ENCODE measurements at regions not wholly inside any gene's neighbourhood (a gene's known extent, or its start where the extent isn't known, plus 50 kb on each side); places are given as distances from the start of the nearest gene placed in this dataset.

DNA sequence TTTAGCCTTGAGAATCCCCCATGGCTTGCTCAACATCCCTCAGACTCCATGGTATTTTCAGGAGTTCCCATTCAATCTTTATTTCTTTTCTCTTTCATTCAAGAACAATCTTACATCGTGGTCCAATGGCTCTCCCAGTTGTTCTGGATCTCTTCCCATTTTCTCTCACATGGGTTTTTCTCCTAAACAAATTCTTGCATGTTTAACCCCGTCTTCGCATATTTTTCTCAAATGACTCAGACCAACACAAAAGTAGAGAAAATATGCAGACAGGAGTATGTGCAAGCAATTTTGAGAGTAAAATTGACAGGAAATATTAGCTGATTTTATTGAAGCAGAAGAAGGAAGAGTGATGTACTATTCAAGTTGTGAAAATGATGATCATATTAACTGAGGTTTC is 396.4 kb upstream of the TRAM1L1 start:
- intact Hi-C loops (cut with DNase I) = no loop called here
- Histone ChIP-seq H3K36me3 (no peaks in the 10 kb centered on the region), H3K4me3 (no peak overlapping the region), H3K27me3 (no peaks in the 10 kb centered on the region), H3K27ac (no peak overlapping the region), H3K9me3 (no peaks in the 10 kb centered on the region), H3K4me1 (no peaks in the 10 kb centered on the region)
- TF ChIP-seq, protein P1, sequence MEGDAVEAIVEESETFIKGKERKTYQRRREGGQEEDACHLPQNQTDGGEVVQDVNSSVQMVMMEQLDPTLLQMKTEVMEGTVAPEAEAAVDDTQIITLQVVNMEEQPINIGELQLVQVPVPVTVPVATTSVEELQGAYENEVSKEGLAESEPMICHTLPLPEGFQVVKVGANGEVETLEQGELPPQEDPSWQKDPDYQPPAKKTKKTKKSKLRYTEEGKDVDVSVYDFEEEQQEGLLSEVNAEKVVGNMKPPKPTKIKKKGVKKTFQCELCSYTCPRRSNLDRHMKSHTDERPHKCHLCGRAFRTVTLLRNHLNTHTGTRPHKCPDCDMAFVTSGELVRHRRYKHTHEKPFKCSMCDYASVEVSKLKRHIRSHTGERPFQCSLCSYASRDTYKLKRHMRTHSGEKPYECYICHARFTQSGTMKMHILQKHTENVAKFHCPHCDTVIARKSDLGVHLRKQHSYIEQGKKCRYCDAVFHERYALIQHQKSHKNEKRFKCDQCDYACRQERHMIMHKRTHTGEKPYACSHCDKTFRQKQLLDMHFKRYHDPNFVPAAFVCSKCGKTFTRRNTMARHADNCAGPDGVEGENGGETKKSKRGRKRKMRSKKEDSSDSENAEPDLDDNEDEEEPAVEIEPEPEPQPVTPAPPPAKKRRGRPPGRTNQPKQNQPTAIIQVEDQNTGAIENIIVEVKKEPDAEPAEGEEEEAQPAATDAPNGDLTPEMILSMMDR (IDR thresholded peaks at IDR 0.05) = no peak
- no peak for ATAC-seq
- DNase-seq = no peak

DNA sequence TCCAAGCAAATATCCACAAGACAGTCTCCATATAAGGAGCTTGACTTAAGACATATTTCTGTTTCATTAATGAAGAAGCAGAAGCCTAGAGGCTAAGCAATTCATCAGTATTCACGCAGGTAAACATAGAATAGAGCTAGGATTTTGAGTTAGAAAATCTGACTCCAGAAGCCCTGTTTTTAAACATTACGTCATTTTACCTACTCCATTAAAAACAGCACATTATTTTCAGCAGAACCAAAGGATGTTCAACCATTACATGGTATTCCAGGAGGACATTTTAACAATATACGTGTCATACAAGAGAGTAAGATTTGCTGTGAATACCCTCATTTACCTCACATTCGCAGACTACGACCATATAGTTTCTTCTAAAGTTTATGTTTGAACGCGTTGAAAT is 403.3 kb upstream of the TRAM1L1 start:
- TF ChIP-seq, protein P1 (IDR thresholded peaks at IDR 0.05) = no peak
- no peaks in the 10 kb centered on the region for H3K4me1 ChIP-seq
- H3K27ac ChIP-seq = no peak overlapping the region
- H3K27me3 ChIP-seq = no peaks in the 10 kb centered on the region
- intact Hi-C loops (cut with DNase I) = no loop called here
- no peaks in the 10 kb centered on the region for H3K9me3 ChIP-seq
- H3K4me3 ChIP-seq = no peak overlapping the region
- ATAC-seq (no peak), DNase-seq (no peak)
- no peaks in the 10 kb centered on the region for H3K36me3 ChIP-seq

DNA sequence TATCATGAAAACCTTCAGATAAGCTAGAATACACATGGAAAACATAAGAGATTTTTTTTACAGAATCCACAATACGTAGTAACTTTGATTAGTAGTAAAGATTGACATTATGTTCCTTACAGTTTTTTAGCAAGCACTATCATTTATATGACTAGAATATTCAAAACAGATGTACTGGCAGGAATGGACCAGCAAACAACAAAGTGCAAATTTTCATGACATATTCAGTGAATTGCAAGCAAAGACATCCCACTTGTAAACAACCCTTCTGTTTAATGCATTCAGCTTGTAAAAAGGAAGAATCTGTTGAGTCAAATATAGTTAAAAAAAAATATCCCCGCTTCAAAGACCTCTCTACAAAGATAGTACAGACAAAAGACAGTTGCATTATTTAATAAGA is 403.7 kb upstream of the TRAM1L1 start:
- Histone ChIP-seq H3K27ac (no peak overlapping the region), H3K27me3 (no peaks in the 10 kb centered on the region), H3K9me3 (no peaks in the 10 kb centered on the region), H3K4me3 (no peak overlapping the region), H3K4me1 (no peaks in the 10 kb centered on the region), H3K36me3 (no peaks in the 10 kb centered on the region)
- no peak for DNase-seq
- TF ChIP-seq, protein P1 (IDR thresholded peaks at IDR 0.05) = no peak
- intact Hi-C loops (cut with DNase I) = no loop called here
- no peak for ATAC-seq

DNA sequence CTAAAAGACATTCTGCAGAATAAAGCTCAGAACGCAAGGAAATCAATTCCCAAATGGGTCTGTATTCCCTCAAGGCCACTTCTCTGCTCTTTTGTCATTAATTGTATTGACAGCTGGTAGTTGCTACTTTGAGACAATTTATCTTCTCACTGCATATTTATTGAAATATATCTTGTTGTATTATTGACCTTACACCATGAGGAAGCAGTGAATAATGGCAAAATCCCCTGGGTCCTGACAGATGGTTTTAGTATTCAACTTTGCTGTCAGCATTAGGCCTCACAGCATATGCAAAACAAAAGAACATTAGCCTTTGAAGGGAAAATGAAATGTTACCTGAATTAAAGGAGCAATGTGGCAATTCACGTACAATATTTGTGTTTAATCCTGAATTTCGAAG is 406.1 kb upstream of the TRAM1L1 start:
- TF ChIP-seq, protein P1 (IDR thresholded peaks at IDR 0.05) = no peak
- H3K4me1 ChIP-seq = no peaks in the 10 kb centered on the region
- no peaks in the 10 kb centered on the region for H3K9me3 ChIP-seq
- no peaks in the 10 kb centered on the region for H3K27me3 ChIP-seq
- DNase-seq (no peak), ATAC-seq (no peak)
- no peak overlapping the region for H3K27ac ChIP-seq
- intact Hi-C loops (cut with DNase I) = no loop called here
- H3K4me3 ChIP-seq = no peak overlapping the region
- H3K36me3 ChIP-seq = no peaks in the 10 kb centered on the region

DNA sequence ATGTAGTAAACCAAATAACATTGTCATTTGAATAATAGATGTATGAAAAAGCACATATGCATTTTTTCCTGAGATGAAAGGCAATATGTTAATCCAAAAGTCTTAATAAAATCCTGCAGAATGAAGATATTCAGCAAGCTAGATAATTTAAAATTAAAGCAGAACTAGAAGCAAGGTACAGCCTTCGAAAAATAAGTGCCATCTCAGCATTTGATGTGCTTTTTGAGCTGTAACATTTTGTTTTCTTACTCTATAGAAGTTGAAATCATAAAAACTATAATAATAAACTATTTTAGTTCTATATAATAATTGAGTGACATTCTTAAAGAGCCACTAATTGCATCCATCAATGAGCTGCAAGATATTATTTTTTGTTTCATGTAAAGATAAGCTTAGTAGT is 410.4 kb upstream of the TRAM1L1 start:
- ATAC-seq (no peak), DNase-seq (no peak)
- Histone ChIP-seq H3K27me3 (no peaks in the 10 kb centered on the region), H3K4me3 (no peak overlapping the region), H3K27ac (no peak overlapping the region), H3K4me1 (no peaks in the 10 kb centered on the region), H3K9me3 (no peaks in the 10 kb centered on the region), H3K36me3 (no peaks in the 10 kb centered on the region)
- TF ChIP-seq, protein P1 (IDR thresholded peaks at IDR 0.05) = no peak
- intact Hi-C loops (cut with DNase I) = no loop called here

Measured in left lung (tissue), 4 donors.